ENCODE measurements at regions not wholly inside any gene's neighbourhood (a gene's known extent, or its start where the extent isn't known, plus 50 kb on each side); places are given as distances from the start of the nearest gene placed in this dataset.

GRCh38 chr10:28853195-28853594 is 175.9 kb downstream of the BAMBI start:
- TF ChIP-seq SUZ12 (IDR thresholded peaks at IDR 0.05; ENCODE audit: extremely low read depth, insufficient read depth, insufficient read length), result no peak
- no peak for TF ChIP-seq YY1 (IDR thresholded peaks at IDR 0.05; ENCODE audit: insufficient read depth, insufficient read length)
- TF ChIP-seq ZNF274 (IDR thresholded peaks at IDR 0.05; ENCODE audit: low read depth, low read length), result no peak
